Adrenal gland (tissue), 9 donors: ENCODE measurements at regions not wholly inside any gene's neighbourhood (a gene's known extent, or its start where the extent isn't known, plus 50 kb on each side); places are given as distances from the start of the nearest gene placed in this dataset.

ENCODE experiments used
- DNase-seq, 7 donors: peaks; one replicate each; pipeline ENCODE4 v3.0.0-alpha.2; 2019 to 2020
- H3K27ac ChIP-seq, 5 donors: fragments of 200-600 bp; sonication (generic) in 4 of 5; 1 replicate in 3 of 5; 2 replicates in 2 of 5; pipeline versions ENCODE4 v1.5.1 to v1.8.0; 2016 to 2020; ENCODE audit warnings: mild to moderate bottlenecking in 1 of 5
- H3K27me3 ChIP-seq: fragments of 200-600 bp; 2 replicates; pipeline ENCODE4 v1.8.0; 2021
- H3K36me3 ChIP-seq, 2 donors: fragments of 200-600 bp; replicated peaks in 1 of 2; 1 replicate in 1 of 2; 2 replicates in 1 of 2; pipeline versions ENCODE4 v1.5.1 to v1.8.0; 2018 to 2022
- H3K4me1 ChIP-seq, 2 donors: fragments of 200-600 bp; replicated peaks in 1 of 2; 1 replicate in 1 of 2; 2 replicates in 1 of 2; pipeline versions ENCODE4 v1.5.1 to v1.8.0; 2018 to 2021
- H3K4me3 ChIP-seq, 4 donors: fragments of 200-600 bp; sonication (generic) in 3 of 4; one replicate each; pipeline ENCODE4 v1.5.1; 2016 to 2018
- H3K9me3 ChIP-seq, 3 donors: fragments of 200-600 bp; sonication (generic) in 1 of 3; replicated peaks in 1 of 3; 1 replicate in 2 of 3; 2 replicates in 1 of 3; pipeline versions ENCODE4 v1.5.1 to v1.8.0; 2016 to 2021
- CTCF ChIP-seq, 6 experiments: fragments of 450-650 bp in 4 of 6; fragments of 200-600 bp in 2 of 6; sonication (generic) in 1 of 6; IDR thresholded peaks; 1 replicate in 5 of 6; 2 replicates in 1 of 6; pipeline versions ENCODE4 v1.5.1 to v1.8.0; 2016 to 2021; ENCODE audit warnings: antibody characterized with exemption in 6 of 6, mild to moderate bottlenecking in 2 of 6, moderate library complexity in 1 of 6
- POLR2A ChIP-seq, 2 donors: fragments of 450-650 bp; IDR thresholded peaks; one replicate each; pipeline ENCODE4 v1.6.1; 2017; ENCODE audit warnings: antibody characterized with exemption in 2 of 2, mild to moderate bottlenecking in 2 of 2, moderate library complexity in 1 of 2
- WGBS, 4 donors: extraction: QIAGEN DNeasy Blood & Tissue Kit in 2 of 4; methylation state at CpG; one replicate each; pipeline versions ENCODE4 v1.1.5 to v1.1.7; 2013 to 2017; 5-methylcytosine and 5-hydroxymethylcytosine counted together
- intact Hi-C, 2 donors: fragments of 100-400 bp; cut with DNase I; formaldehyde crosslinking; loops; one replicate each; pipeline versions ENCODE4 v1.14.1 to v1.15.0; 2022 to 2023
- donor health status: healthy with polysubstance abuse.
- donor health status: Bipolar disorder and iron deficiency.
- donor health status: DM: yes; HTN: yes; CAD: no.
- donor health status: DM: no; HTN: no; CAD: no.
- donor health status: DM: no; HTN: no; CAD: no.

- Histone ChIP-seq H3K4me3 (no peak overlapping the region), H3K27ac (no peak overlapping the region), H3K4me1 (no peaks in the 10 kb centered on the region), H3K27me3 (no peaks in the 10 kb centered on the region), H3K9me3 (no peaks in the 10 kb centered on the region), H3K36me3 (no peaks in the 10 kb centered on the region)
- no peak for DNase-seq
- TF ChIP-seq CTCF (IDR thresholded peaks at IDR 0.05) (no peak), POLR2A (IDR thresholded peaks at IDR 0.05) (no peak)
- intact Hi-C loops = no loop called here
- WGBS, 4 donors = 88 to 89% (median 89%) methylated on average over 3 of the region's 3 CpGs
Measured at GRCh38 chr21:23660560-23660959, 1946.7 kb downstream of the MRPL39 start.

- TF ChIP-seq CTCF (IDR thresholded peaks at IDR 0.05) = no peak
- TF ChIP-seq POLR2A (IDR thresholded peaks at IDR 0.05) = no peak
- intact Hi-C loops = no loop called here
- no peak overlapping the region for H3K27ac ChIP-seq
- H3K27me3 ChIP-seq = no peaks in the 10 kb centered on the region
- H3K9me3 ChIP-seq = no peaks in the 10 kb centered on the region
- 74 to 95% (median 83%) methylated on average over 2 of the region's 2 CpGs for WGBS, 4 donors
- H3K4me1 ChIP-seq = no peaks in the 10 kb centered on the region
- H3K4me3 ChIP-seq = no peak overlapping the region
- no peaks in the 10 kb centered on the region for H3K36me3 ChIP-seq
- DNase-seq = no peak
Measured at GRCh38 chr21:23644768-23645167, 1962.5 kb downstream of the MRPL39 start.

GRCh38 chr21:23639721-23640120 is 1967.6 kb downstream of the MRPL39 start:
- WGBS, 4 donors = 65 to 70% (median 69%) methylated on average over 2 of the region's 2 CpGs
- DNase-seq = no peak
- Histone ChIP-seq H3K4me1 (no peaks in the 10 kb centered on the region), H3K27me3 (no peaks in the 10 kb centered on the region), H3K4me3 (no peak overlapping the region), H3K27ac (no peak overlapping the region), H3K36me3 (no peaks in the 10 kb centered on the region), H3K9me3 (no peaks in the 10 kb centered on the region)
- no peak for TF ChIP-seq POLR2A (IDR thresholded peaks at IDR 0.05)
- TF ChIP-seq CTCF (IDR thresholded peaks at IDR 0.05) = no peak
- intact Hi-C loops = no loop called here

- DNase-seq = no peak
- H3K27me3 ChIP-seq = no peaks in the 10 kb centered on the region
- no peak overlapping the region for H3K4me3 ChIP-seq
- no peak for TF ChIP-seq CTCF (IDR thresholded peaks at IDR 0.05)
- no peak for TF ChIP-seq POLR2A (IDR thresholded peaks at IDR 0.05)
- no peak overlapping the region for H3K27ac ChIP-seq
- WGBS, 4 donors = 46 to 65% (median 54%) methylated on average over 1 of the region's 1 CpG
- no peaks in the 10 kb centered on the region for H3K9me3 ChIP-seq
- no peaks in the 10 kb centered on the region for H3K36me3 ChIP-seq
- no peaks in the 10 kb centered on the region for H3K4me1 ChIP-seq
- intact Hi-C loops = no loop called here
Measured at GRCh38 chr21:23638131-23638695, 1969.1 kb downstream of the MRPL39 start.
